Uterus (tissue), 2 donors: ENCODE measurements at regions not wholly inside any gene's neighbourhood (a gene's known extent, or its start where the extent isn't known, plus 50 kb on each side); places are given as distances from the start of the nearest gene placed in this dataset.

Source experiments
- CTCF ChIP-seq, 4 experiments: fragments of 200-600 bp in 2 of 4; fragments of 450-650 bp in 2 of 4; sonication (generic) in 2 of 4; IDR thresholded peaks; one replicate each; pipeline ENCODE4 v1.5.1; 2016 to 2019; ENCODE audit warnings: antibody characterized with exemption in 4 of 4, mild to moderate bottlenecking in 2 of 4, moderate library complexity in 1 of 4
- POLR2A ChIP-seq, 2 donors: fragments of 450-650 bp; IDR thresholded peaks; one replicate each; pipeline ENCODE4 v1.6.1; 2016; ENCODE audit warnings: antibody characterized with exemption in 2 of 2, mild to moderate bottlenecking in 1 of 2, moderate library complexity in 1 of 2

- TF ChIP-seq CTCF (IDR thresholded peaks at IDR 0.05) (no peak), POLR2A (IDR thresholded peaks at IDR 0.05) (no peak)
Observed at GRCh38 chr12:19746471-19746870, 307.2 kb downstream of the AEBP2 start.
